HG02678 (cell line): ENCODE measurements at regions not wholly inside any gene's neighbourhood (a gene's known extent, or its start where the extent isn't known, plus 50 kb on each side); places are given as distances from the start of the nearest gene placed in this dataset.

Experiments
- ATAC-seq: cut with Tn5 transposase; IDR thresholded peaks from one replicate; pipeline ENCODE4 v1.9.1; 2021; ENCODE audit warnings: mild to moderate bottlenecking, moderate library complexity; ENCODE audit not compliant: unreplicated experiment

DNA sequence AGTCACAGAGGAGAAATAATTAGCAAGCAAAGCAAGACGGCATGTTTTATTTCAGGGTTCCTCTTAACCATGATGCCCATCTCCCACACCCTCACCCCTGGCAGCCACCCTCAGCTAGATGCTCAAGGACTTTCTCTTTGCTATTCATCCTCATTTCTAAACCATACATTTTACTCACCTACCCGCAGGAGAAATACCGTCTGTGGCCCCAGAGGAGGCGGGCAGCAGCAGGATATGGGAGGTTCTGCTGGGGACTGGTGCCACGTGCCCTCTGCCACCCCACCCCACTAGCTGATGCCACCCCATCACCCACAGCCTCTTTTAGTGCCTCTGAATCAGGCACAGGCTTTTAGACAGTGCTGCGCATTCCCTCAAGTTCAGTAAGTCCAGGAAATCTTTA, 168.7 kb upstream of the ITGB1 start:
- no peak for ATAC-seq

DNA sequence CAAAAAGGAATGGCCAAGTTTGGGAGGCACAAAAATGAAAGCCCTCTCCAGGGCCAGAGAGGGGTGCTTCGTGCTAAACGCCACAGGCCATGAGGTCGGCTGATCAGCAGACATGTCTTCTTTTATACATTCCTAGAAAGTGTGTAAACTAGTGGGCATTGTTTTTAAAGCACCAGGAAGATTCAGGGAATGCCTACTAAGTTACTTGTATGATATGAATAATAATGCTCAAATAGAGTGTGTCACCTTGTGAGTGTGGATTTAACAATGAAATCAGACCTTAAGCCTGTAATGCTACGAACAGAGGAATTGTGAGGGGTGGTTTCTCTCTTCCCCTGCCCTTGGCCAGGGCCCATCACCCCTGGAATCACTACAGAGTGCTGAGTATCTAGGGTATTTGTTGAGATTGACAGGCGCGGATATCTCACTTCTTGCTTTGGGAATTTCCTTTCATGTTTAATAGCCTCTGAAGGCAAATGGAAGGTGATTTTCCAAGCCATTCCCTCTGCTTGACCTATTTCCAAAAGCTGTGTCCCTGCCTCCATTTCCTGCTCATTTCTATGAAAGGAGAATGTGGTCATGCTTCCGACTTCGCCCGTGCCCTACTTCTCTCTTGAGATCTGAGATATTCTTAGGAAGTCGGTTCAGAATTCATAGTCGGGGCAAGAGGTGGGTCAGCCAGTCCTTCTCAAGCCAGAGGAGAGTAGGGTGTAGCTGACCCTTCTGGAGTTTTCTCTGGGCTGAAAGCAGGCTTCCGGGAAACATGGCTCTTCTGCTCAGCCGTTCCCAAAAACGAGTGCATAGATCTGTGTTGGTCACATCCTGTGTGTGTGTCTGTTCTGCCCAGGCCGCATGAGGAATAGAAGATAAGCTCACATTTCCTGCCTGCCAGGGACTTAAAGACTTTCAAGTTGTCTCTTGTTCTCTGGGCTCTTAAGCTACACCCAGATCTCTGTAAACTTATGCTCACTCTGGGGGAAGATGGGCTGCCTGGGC, 167.8 kb upstream of the ITGB1 start:
- ATAC-seq, result no peak

DNA sequence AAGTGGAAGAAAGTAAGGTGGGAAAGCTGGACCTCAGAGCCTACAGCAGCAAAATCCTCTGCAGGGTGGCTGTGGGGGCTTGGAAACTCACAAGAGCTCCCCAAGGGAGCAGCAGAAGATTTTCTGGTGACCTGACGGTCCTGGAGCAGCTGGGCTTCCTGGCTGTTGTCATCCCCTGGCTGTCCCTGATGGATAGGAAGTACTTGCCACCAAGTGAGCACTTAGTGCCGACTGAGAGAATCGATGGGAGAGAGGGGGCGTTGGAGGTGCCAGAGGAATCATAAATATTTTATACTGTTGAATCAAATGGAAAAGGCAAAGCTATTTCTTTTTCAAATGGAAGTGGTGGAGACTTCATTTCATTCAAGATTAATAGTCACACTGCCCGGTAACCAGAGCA, 167.1 kb upstream of the ITGB1 start:
- ATAC-seq, result no peak

DNA sequence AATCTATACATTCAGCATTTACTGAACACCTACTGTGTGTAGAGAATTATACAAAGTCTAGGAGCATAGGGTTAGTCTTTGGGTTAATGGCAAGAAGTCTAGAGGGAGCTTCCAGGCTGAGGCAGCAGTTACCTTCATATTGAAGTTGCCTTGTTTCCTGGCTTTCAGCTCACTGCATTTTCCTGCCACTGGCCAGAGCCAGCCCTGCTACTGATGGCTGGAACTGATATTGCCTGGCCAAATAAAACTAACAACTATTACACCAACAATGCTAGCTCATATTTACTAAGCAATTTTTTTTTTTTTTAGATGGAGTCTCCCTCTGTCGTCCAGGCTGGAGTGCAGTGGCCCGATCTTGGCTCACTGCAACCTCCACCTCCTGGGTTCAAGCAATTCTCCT, 165.7 kb upstream of the ITGB1 start:
- no peak for ATAC-seq

DNA sequence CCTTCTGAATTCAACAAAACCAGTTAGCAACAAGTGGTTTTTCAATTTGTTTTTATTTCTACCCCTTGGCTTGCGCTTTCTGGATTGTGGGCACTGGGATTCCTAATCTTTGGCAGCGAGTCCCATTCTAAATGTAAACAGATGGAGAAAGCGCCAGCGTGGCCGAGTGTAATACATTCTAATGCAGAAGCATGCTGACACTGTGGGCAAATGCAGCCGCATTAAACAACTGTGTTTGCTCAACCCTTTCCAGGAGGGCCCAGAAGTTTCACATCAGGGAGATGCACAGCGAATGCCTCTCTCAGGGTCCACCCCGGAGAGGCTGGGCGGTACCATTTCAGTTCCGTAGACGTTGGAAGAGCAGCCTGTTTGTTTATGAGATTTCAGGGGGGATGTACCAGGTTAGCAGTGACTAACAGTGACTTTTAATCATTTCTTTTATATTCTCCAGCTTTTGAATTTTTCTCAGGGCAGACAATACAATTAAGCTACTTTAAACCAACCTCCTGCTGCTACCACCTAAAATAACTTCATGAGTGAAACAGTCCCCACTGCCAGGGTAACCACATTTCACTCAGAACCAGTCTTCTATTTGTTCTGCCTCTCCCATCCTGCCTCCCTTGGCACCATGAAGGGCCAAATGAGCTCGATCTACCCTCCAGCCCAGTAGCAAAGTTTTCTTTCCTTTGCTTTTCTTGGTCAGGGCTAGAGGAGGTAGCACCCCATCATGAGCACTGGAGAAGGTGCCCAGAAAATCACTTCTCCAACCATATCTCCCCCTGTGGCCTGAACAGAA, 164.2 kb upstream of the ITGB1 start:
- no peak for ATAC-seq

DNA sequence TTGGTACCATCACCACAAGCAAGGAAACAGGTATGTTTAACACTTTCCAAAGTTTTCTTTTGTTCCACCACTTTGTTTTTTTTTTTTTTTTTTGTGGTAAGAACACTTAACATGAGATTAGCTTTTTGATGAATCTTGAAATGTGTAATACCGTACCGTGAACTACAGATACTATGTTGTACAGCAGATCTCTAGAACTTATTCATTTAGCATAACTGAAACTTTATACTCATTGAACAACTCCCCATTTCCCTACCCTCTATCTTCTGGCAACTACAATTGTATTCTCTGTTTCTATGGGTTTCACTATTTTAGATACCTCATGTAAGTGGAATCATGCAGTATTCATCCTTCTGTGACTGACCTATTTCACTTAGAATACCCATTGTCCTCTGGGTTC, 162.7 kb upstream of the ITGB1 start:
- ATAC-seq, result no peak

DNA sequence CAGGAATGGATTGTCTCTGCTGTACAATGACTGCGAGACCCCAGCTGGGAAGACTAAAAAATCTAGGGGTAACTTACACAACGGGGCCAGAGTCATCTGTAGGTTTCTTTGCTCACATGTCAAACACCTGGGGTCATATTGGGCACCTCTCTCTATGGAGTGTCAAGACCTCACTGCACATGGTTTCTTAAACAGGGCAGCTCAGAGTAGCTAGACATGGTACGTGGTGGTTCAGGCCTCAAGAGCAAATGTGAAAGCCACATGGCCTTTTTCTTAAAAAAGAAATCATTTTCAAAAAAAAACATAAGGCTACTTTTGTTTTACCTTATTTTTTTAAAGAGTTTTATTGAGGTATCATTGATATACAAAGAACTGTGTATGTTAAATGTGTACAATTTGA, 162.2 kb upstream of the ITGB1 start:
- no peak for ATAC-seq

DNA sequence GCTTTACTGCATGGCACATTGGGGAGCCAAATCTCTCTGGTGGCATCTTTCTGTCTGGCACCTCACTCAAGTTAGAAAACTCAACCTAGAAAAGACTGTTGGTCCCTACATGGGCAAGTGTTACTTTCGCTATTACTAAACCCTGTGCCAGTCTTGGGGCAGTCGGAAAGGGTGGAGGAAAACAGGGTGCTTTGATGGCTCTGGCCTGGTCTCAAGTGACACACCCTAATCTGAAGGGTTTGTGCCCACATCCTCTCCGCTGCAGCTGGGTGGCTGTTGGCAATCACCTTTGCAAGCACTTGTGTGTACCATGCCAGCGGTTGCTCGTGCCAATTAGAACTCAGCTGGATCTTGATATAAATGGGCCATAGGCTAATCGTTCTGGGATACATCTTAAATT, 159.8 kb upstream of the ITGB1 start:
- no peak for ATAC-seq

DNA sequence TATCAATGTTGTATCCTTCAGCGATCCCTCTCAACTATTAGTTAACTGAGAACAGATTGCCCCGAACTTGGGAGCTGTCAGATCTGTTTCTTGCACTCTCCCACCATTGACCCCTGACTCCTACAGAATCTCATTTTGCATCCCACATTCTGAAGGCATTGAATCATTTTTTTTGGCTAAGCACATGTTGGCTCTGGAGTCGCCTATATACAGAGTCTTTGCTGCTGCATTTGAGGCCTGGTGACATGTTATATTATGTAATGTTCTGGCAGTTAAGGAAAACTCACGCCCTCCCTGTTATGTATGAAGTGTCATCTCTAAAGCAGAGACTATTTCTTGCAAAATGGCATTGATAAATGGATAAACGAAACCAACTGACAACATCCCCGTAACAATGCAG, 159.2 kb upstream of the ITGB1 start:
- ATAC-seq, result no peak

DNA sequence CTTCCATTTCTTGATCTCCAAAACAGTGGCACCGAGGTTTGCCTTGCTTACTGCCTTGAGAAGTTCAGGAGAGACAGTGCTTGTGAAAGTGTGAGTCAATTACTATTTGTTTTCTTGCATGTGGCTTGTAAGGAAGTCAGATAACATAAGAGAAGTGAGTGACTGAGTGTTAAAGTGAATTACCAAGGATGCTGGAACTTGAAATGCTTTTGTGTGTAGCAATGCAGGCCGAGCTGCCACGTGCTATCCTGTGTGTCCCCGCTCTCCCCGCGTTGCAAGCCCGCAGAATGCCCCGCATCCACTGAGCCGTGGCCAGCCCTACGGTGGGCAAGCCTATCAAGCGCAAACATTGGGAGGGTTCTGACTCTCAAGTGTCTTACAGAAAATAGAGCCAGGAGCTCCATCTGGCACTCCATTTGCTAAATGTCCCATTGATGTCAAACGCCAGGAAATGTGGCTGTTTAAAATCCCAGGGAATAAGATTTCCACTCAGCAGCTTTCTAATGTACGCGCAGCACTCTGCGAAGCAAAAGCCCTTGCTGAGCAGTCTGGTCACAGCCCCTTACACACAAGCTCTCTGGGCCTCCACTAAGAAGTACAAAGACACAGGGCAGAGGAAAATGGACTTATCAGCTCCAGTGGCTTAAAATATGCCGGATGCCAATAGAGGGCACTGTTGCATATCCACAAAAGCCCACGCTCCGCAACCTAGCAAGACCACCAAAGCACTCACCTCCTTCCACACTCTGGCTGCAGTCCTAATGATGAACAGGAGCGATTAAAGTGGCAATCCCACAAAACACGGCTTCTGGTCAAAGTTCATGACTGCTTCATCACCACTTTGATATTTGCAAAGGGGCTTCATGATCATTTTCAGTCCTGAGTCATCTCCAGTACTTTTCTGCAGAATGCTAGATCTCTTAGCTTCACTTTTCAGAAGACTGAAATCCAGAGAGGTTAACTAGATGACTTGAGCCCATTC, 158.0 kb upstream of the ITGB1 start:
- ATAC-seq, result no peak

DNA sequence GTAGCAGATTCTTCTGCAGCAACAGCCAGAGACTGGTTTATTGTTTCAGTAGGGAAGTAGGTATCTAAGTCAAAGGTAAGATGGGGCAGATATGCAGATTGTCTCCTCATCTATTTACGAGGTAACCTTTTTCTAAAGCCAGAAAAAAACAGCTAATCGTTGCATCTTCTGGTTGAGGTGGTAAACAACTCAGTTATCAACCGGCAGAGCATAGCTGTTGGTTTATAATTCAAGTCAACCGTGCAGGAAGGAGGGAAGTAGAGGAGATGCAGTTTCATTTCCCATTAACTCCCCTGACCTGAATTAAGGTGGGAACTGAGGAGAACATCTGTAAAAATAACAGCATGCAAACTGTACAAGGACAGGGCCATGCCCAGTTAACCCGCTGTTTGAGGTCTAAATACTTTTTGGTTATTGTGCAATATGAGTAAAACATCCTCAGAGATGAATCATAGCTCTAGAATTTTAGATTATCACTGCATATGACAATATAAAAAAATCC, 156.5 kb upstream of the ITGB1 start:
- no peak for ATAC-seq

DNA sequence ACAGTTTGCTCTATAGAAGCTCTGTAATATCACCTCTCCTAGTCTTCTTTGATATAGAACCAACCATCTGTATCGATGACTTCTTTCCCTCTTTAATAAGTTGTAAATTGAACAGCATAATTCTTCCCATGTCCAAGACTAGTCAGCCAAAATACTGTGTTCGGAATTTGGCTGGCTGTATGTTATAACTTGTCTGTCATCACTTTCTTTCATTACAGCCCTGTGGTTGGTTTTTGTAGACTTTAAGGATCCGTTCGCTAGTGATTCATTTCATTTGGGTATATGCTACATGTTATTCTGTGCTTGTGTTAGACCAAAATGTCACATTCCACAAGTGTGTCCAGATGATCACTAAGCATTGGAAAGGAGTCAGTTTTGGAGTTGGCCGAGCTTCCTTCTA, 155.4 kb upstream of the ITGB1 start:
- ATAC-seq, result no peak

DNA sequence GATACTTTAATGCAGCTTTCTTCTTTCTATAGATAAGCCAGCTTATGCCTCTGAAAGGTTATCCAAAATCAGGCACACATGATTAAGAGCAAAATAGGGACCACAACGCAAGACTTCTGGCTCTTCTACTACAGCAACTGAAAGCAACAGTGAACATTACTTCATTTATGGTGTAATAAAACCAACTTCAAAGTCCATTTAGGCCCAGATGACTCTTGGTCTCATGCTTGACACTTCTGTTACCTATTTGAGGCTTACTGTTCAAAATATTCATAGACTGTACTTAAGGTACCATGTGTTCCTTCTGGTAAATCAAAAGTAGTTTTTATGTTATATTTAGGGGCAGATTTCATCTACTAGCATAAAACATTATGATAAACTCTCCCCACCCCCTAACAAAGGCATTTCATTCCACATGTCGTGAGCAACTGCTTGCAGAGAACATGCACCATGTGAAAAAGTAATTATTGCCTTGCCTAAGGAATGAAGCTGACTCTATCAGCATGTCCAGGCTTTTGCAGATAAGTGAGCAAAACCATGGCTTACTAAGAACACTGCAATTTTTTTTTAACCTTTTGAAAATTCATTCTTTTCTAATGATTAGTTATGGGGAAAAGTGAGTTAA, 154.9 kb upstream of the ITGB1 start:
- no peak for ATAC-seq

DNA sequence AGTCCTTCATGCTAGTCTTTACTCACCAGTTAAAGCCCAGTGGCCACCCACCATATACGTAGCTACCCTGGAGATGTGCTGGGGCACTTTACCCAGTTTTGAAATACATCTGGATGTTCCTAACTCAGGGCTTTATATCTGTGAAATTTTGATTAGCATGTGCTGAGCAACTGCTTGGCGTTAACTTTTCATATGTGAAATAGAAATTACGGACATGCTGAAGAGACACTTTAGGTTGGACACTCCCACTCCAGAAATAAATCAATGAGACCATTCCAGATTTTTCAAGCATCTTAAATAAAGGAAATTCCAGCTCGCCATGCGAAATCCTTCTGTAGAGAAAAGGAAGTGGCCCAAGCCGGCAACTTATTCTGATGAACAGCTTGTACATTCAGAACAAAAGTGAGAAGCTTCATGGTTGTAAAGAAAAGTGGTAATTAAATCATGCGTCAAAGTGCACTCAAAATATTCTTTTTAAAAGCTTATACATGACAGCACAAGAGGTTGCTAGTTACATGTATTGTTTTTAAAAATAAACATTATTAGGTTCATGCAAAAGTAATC, 153.5 kb upstream of the ITGB1 start:
- no peak for ATAC-seq

DNA sequence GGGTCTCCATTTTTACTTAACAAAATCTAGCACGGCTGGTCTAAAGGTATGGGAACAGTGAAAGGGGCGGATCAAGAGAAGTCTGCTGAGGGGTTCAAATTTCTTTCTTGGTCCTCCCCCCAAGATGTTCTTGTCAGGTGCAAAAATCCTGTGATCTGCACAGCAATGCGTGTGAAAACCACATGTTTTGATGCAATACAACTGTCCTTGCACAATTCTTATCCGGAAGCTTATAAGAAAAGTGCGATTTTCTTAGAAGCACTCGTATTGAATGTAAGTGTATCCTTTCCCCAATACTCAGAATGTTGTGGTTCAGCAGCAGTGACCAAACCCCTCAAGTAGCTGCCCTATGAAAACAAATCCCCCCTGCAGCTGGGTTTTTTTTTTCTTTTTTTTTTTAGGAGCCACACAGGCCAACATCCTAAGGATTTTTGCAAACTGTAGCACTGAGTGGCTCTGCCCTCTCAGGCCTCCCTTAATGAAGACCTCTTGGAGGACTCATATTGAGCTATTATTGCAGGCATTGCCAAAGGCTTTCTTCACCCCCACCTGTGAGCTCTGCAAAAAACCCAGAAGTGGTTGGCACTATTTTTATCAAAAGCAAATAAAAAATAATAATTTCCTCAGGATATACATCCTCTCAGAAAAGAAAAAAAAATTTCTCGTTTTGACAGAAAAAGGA, 151.9 kb upstream of the ITGB1 start:
- ATAC-seq, result no peak

DNA sequence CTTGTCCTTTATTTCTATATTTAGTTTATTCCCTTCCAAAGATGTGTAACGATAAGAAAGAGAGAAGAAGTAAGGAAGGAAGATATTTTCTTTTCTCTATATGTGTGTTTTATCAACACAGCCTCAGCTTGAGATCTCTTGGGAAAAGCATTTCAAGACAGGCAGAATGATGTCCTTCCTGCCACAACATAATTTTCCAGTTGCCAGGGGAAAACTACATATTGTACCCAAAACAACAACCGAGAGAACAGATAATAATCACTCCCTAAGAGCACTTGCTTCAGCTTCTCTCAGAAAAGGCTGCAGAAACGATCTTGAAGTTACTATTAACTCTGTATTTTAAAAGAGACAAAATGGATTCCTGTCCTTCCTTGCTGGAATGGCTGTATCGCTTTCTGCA, 151.4 kb upstream of the ITGB1 start:
- no peak for ATAC-seq

DNA sequence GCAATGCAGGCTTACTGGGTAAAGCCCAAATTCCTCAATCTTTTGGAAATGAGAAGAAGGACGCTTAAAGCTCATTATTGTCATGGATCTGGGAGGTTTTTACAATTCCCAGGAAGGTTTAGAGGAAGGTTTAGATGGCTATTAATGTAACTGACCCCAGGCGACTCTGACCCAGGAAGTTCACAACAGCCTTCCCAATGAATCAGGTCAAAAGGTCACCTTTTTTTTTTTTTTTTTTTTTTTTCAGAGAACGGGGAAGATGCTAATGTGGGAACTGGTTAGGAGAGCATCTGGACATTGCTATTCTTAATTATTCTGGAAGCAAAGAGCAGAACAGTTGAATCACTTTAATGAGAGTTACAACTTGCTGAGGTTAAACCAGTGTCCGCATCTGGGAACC, 149.9 kb upstream of the ITGB1 start:
- no peak for ATAC-seq

DNA sequence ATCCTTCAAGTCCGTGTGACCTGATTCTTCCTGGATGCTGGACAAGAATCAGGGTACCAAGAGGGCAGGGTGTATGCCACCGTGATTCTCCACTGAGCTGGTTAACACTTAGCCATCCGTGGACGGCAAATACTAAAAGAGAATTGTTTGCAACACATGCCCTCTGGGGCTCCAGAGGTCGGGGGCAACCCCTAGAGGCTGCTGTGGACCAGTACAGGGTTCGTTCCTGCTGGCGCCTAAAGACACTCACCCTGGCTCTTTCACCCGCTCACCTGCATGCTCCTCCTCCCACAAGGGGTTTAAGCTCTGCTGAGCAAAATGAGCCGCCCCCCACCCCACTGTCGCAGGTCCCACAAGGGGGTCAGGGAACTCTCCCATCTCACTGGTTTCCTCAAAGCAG, 148.7 kb upstream of the ITGB1 start:
- ATAC-seq, result no peak

DNA sequence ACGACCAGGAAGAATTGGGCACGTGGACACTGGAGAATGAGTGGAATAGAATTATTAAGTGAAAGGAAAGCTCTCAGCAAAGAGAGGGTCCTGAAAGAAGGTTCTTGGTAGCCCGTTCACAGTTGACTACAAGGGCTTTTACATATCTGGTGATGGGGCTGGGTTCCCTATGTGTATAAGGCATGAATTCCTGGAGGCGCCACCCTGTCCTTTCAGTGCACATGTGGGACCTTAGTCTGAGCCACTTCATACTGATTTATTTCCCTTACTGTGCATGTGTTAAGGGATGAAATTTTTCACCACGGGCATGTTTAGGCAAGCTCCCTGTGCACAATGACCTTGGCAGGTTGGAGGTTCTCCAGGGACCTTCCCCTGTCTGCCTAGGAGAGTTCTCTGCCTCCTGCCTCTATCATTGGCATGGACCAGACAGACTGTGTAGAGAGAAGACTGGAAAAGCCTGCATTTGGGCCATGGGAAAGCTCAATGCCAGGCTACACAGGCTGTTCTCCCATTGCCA, 145.9 kb upstream of the ITGB1 start:
- no peak for ATAC-seq
